Spleen (tissue), 7 donors: ENCODE measurements at regions not wholly inside any gene's neighbourhood (a gene's known extent, or its start where the extent isn't known, plus 50 kb on each side); places are given as distances from the start of the nearest gene placed in this dataset.

ENCODE experiments used
- CTCF ChIP-seq, 11 experiments: fragments of 200-600 bp in 7 of 11; fragments of 450-650 bp in 4 of 11; sonication (generic) in 4 of 11; IDR thresholded peaks in 8 of 11; conservative IDR thresholded peaks in 3 of 11; 1 replicate in 7 of 11; 2 replicates in 4 of 11; pipeline versions ENCODE4 v1.4.0 to v1.8.0; 2016 to 2021; ENCODE audit warnings: antibody characterized with exemption in 11 of 11, inconsistent platforms in 4 of 11, mild to moderate bottlenecking in 1 of 11
- POLR2A ChIP-seq, 3 donors: fragments of 450-650 bp; IDR thresholded peaks; one replicate each; pipeline ENCODE4 v1.5.1; 2017; ENCODE audit warnings: antibody characterized with exemption in 3 of 3, mild to moderate bottlenecking in 1 of 3
- donor health status: DM: no; HTN: no; CAD: no; lungs with moderate emphysema.
- donor health status: DM: no; HTN: no; CAD: no.
- donor health status: DM: no; HTN: no; CAD: no.

GRCh38 chr9:89928521-89929275 lies 323.9 kb downstream of the GADD45G start:
- TF ChIP-seq CTCF (IDR thresholded peaks at IDR 0.05 in 8 of 11, conservative IDR thresholded peaks at IDR 0.05 in 3 of 11), result no peak
- no peak for TF ChIP-seq POLR2A (IDR thresholded peaks at IDR 0.05)
